Spleen (tissue), 11 donors: ENCODE measurements at regions not wholly inside any gene's neighbourhood (a gene's known extent, or its start where the extent isn't known, plus 50 kb on each side); places are given as distances from the start of the nearest gene placed in this dataset.

Experiments
- DNase-seq: peaks from one replicate; pipeline ENCODE4 v3.0.0-alpha.2; 2020
- H3K27ac ChIP-seq, 8 donors: fragments of 200-600 bp; sonication (generic) in 7 of 8; 1 replicate in 4 of 8; 2 replicates in 4 of 8; pipeline versions ENCODE4 v1.5.0 to v1.8.0; 2016 to 2021; ENCODE audit warnings: inconsistent platforms in 4 of 8, mild to moderate bottlenecking in 4 of 8, moderate library complexity in 1 of 8
- H3K27me3 ChIP-seq, 7 donors: fragments of 200-600 bp; sonication (generic) in 6 of 7; replicated peaks in 1 of 7; 1 replicate in 4 of 7; 2 replicates in 3 of 7; pipeline versions ENCODE4 v1.5.0 to v1.8.0; 2016 to 2021; ENCODE audit warnings: inconsistent platforms in 3 of 7, mild to moderate bottlenecking in 1 of 7
- H3K36me3 ChIP-seq, 6 donors: fragments of 200-600 bp; sonication (generic) in 5 of 6; 1 replicate in 4 of 6; 2 replicates in 2 of 6; pipeline versions ENCODE4 v1.5.0 to v1.8.0; 2016 to 2021; ENCODE audit warnings: inconsistent platforms in 2 of 6
- H3K4me1 ChIP-seq, 6 donors: fragments of 200-600 bp; sonication (generic) in 5 of 6; 1 replicate in 3 of 6; 2 replicates in 3 of 6; pipeline versions ENCODE4 v1.5.0 to v1.8.0; 2016 to 2021; ENCODE audit warnings: inconsistent platforms in 3 of 6
- H3K4me3 ChIP-seq, 8 donors: fragments of 200-600 bp; sonication (generic) in 7 of 8; 1 replicate in 4 of 8; 2 replicates in 4 of 8; pipeline versions ENCODE4 v1.5.0 to v1.8.0; 2016 to 2021; ENCODE audit warnings: inconsistent platforms in 4 of 8, mild to moderate bottlenecking in 4 of 8, moderate library complexity in 2 of 8
- H3K9me3 ChIP-seq, 8 donors: fragments of 200-600 bp; sonication (generic) in 7 of 8; 1 replicate in 4 of 8; 2 replicates in 4 of 8; pipeline versions ENCODE4 v1.5.0 to v1.8.0; 2016 to 2021; ENCODE audit warnings: inconsistent platforms in 4 of 8
- POLR2A ChIP-seq, 3 donors: fragments of 450-650 bp; IDR thresholded peaks; one replicate each; pipeline ENCODE4 v1.5.1; 2017; ENCODE audit warnings: antibody characterized with exemption in 3 of 3, mild to moderate bottlenecking in 1 of 3
- POLR2AphosphoS5 ChIP-seq, 3 donors: sonication (generic); formaldehyde crosslinking; IDR thresholded peaks; one replicate each; pipeline ENCODE4 v1.5.1; 2017; ENCODE audit warnings: antibody characterized with exemption in 3 of 3
- WGBS, 5 donors: extraction: QIAGEN DNeasy Blood & Tissue Kit in 3 of 5; methylation state at CpG; one replicate each; pipeline versions ENCODE4 v1.1.5 to v1.1.7; 2013 to 2018; 5-methylcytosine and 5-hydroxymethylcytosine counted together
- intact Hi-C: fragments of 100-400 bp; cut with DNase I; formaldehyde crosslinking; loops from one replicate; pipeline ENCODE4 v1.15.0; 2023; ENCODE audit warnings: low total_unique reads
- TF ChIP-seq, protein P1 (sequence below), 11 experiments: fragments of 200-600 bp in 7 of 11; fragments of 450-650 bp in 4 of 11; sonication (generic) in 4 of 11; IDR thresholded peaks in 8 of 11; conservative IDR thresholded peaks in 3 of 11; 1 replicate in 7 of 11; 2 replicates in 4 of 11; pipeline versions ENCODE4 v1.4.0 to v1.8.0; 2016 to 2021; ENCODE audit warnings: antibody characterized with exemption in 11 of 11, inconsistent platforms in 4 of 11, mild to moderate bottlenecking in 1 of 11
- donor health status: healthy with polysubstance abuse.
- donor health status: DM: no; HTN: no; CAD: no; lungs with moderate emphysema.
- donor health status: DM: no; HTN: no; CAD: no.
- donor health status: Bipolar disorder and iron deficiency.
- donor health status: healthy.
- donor health status: DM: no; HTN: no; CAD: no.
- donor health status: DM: yes; HTN: yes; CAD: no.

DNA sequence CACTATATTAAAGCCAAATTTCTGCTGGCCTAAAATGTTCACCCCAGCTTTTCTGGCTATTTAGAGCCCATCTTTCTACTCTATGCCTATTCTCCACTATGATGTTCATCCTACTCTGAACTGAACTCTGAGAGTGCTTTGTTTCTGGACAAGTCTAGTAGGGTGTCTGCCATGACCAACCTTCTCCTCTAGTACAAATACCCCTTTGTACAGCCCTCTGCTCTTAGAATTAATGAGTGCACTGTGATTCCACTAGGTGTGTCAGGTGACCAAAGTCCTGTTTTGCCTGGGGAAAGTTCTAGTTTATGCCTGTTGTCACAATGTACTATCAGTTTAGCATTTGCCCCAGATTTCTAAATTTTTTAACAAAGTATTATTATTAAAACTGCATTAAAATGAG, 388.1 kb upstream of the MAD2L1 start:
- TF ChIP-seq POLR2AphosphoS5 (IDR thresholded peaks at IDR 0.05) (no peak), POLR2A (IDR thresholded peaks at IDR 0.05) (no peak)
- TF ChIP-seq, protein P1, sequence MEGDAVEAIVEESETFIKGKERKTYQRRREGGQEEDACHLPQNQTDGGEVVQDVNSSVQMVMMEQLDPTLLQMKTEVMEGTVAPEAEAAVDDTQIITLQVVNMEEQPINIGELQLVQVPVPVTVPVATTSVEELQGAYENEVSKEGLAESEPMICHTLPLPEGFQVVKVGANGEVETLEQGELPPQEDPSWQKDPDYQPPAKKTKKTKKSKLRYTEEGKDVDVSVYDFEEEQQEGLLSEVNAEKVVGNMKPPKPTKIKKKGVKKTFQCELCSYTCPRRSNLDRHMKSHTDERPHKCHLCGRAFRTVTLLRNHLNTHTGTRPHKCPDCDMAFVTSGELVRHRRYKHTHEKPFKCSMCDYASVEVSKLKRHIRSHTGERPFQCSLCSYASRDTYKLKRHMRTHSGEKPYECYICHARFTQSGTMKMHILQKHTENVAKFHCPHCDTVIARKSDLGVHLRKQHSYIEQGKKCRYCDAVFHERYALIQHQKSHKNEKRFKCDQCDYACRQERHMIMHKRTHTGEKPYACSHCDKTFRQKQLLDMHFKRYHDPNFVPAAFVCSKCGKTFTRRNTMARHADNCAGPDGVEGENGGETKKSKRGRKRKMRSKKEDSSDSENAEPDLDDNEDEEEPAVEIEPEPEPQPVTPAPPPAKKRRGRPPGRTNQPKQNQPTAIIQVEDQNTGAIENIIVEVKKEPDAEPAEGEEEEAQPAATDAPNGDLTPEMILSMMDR (IDR thresholded peaks at IDR 0.05 in 8 of 11, conservative IDR thresholded peaks at IDR 0.05 in 3 of 11): no peak
- no peaks in the 10 kb centered on the region for H3K27me3 ChIP-seq

DNA sequence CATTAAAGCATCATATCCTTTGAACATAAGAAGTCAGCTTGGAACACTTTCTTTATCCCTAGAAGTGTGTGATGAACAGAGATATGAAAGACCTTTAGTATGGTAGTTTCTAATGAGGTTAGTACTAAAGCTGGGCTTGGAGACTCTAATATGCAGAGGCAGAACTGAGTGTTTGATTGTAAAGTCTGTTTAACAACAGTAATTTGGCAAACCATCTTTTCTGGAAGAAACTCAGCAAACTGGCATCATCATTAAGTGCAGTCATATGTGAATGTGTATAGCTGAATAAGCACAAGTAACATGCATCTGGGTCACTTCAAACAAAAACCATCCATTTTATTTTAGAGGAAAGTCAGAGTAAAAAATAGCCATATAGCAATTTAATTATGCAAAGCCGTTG, 385.9 kb upstream of the MAD2L1 start:
- H3K4me3 ChIP-seq: no peak overlapping the region
- 67 to 75% (median 70%) methylated on average over 1 of the region's 1 CpG for whole genome bisulfite sequencing, 5 donors
- H3K36me3 ChIP-seq: no peaks in the 10 kb centered on the region
- no peaks in the 10 kb centered on the region for H3K27me3 ChIP-seq
- no peak overlapping the region for H3K27ac ChIP-seq
- no peaks in the 10 kb centered on the region for H3K4me1 ChIP-seq
- TF ChIP-seq POLR2A (IDR thresholded peaks at IDR 0.05): no peak
- no peak for TF ChIP-seq POLR2AphosphoS5 (IDR thresholded peaks at IDR 0.05)
- TF ChIP-seq, protein P1 (IDR thresholded peaks at IDR 0.05 in 8 of 11, conservative IDR thresholded peaks at IDR 0.05 in 3 of 11): no peak
- intact Hi-C loops: no loop called here
- DNase-seq: no peak
- H3K9me3 ChIP-seq: no peaks in the 10 kb centered on the region

More for the DNA sequence above, 388.1 kb upstream of the MAD2L1 start:
- H3K4me1 ChIP-seq: no peaks in the 10 kb centered on the region
- no peak for DNase-seq
- no peaks in the 10 kb centered on the region for H3K36me3 ChIP-seq
- no peak overlapping the region for H3K27ac ChIP-seq
- intact Hi-C loops: no loop called here
- H3K4me3 ChIP-seq: no peak overlapping the region
- H3K9me3 ChIP-seq: no peaks in the 10 kb centered on the region

GRCh38 chr4:120452001-120452400, 385.4 kb upstream of the MAD2L1 start:
- TF ChIP-seq, protein P1 (IDR thresholded peaks at IDR 0.05 in 8 of 11, conservative IDR thresholded peaks at IDR 0.05 in 3 of 11): no peak
- TF ChIP-seq POLR2A (IDR thresholded peaks at IDR 0.05) (no peak), POLR2AphosphoS5 (IDR thresholded peaks at IDR 0.05) (no peak)
- H3K9me3 ChIP-seq: no peaks in the 10 kb centered on the region
- H3K4me1 ChIP-seq: no peaks in the 10 kb centered on the region
- no peaks in the 10 kb centered on the region for H3K27me3 ChIP-seq
- no peak overlapping the region for H3K4me3 ChIP-seq
- no peak overlapping the region for H3K27ac ChIP-seq
- intact Hi-C loops: no loop called here
- H3K36me3 ChIP-seq: no peaks in the 10 kb centered on the region
- no peak for DNase-seq

- Histone ChIP-seq H3K27me3 (no peaks in the 10 kb centered on the region), H3K4me3 (no peak overlapping the region), H3K27ac (no peak overlapping the region), H3K36me3 (no peaks in the 10 kb centered on the region), H3K4me1 (no peaks in the 10 kb centered on the region), H3K9me3 (no peaks in the 10 kb centered on the region)
- DNase-seq: no peak
- intact Hi-C loops: no loop called here
- 53 to 67% (median 57%) methylated on average over 1 of the region's 1 CpG for WGBS, 5 donors
- TF ChIP-seq, protein P1 (IDR thresholded peaks at IDR 0.05 in 8 of 11, conservative IDR thresholded peaks at IDR 0.05 in 3 of 11): no peak
- TF ChIP-seq POLR2A (IDR thresholded peaks at IDR 0.05) (no peak), POLR2AphosphoS5 (IDR thresholded peaks at IDR 0.05) (no peak)
These were observed 381.1 kb upstream of the MAD2L1 start for GRCh38 chr4:120447774-120448173.
